DMS 273 (cell line): ENCODE measurements at regions not wholly inside any gene's neighbourhood (a gene's known extent, or its start where the extent isn't known, plus 50 kb on each side); places are given as distances from the start of the nearest gene placed in this dataset.

ENCODE experiments used
- DNase-seq: peaks from one replicate; lab custom pipeline; 2025; ENCODE audit not compliant: unreplicated experiment; lab: John Stamatoyannopoulos, UW

GRCh38 chr16:82360024-82360783, 190.2 kb upstream of the MPHOSPH6 start:
- DNase-seq: no peak

- no peak for DNase-seq
These were observed 188.7 kb upstream of the MPHOSPH6 start for GRCh38 chr16:82358606-82359221.

GRCh38 chr16:82358161-82358560, 188.1 kb upstream of the MPHOSPH6 start:
- no peak for DNase-seq

DNA sequence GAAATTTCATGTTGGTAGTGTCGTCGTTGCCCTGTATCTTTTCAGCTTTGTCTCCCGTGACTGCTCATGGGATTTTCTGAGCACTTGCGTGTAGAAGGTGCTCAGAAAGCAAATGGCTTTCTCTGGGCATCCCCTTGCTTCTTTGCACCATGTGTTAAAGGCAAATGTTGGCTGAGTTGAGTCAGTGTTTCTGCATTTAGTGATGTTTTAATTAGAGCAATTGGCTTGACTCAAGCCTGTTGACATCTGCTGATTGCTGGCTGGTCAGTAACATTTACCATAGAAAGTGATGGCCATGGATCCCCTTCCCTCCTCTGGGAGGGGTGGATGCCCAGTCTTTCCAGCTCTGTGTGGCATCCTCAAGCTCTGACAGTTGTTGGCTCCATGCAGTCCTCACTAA, 187.2 kb upstream of the MPHOSPH6 start:
- DNase-seq: no peak

- no peak for DNase-seq
These were observed 180.5 kb upstream of the MPHOSPH6 start for GRCh38 chr16:82350560-82350959.

- no peak for DNase-seq
These were observed 175.3 kb upstream of the MPHOSPH6 start for GRCh38 chr16:82345318-82345717.

DNA sequence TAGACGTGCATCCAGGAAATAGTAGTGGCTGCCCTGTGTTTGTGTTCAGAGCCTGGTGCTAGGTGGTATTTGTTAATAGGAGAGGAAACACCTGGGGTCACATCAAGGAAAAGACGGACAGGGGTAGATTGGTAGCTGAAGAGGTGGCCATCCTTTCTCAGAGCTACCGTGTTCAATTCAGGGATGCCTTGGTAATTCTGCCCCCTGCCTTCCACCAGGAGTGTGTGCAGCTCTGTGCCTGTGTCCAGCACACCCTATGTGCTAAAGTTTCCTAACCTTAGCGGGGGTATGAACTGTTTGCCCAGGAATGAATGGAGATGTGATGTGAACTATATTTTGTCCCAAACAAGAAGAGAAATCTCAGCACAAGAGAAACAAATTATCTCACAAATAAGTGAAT, 174.1 kb upstream of the MPHOSPH6 start:
- peak; percentile 18 for DNase-seq

- DNase-seq: no peak
These were observed 171.2 kb upstream of the MPHOSPH6 start for GRCh38 chr16:82341146-82341669.

DNA sequence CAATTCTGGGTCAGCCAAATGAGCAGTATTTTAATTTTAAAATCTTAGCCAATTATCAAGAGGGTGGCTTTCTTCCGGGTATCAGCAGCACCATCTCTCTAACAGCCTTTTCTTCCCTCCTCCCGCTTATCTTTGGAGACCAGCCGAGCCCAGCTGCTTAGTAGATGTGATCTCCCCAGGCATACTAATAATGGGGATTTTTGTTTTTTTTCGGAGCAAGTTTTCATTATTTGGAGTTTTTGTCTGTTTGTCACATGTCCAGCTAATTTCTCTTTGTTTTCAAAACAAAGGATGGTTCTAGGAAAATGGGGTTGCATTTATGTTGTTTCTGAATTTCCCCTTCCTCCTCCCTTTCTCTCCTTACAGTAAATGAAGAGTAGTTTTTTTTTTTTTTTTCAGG, 170.5 kb upstream of the MPHOSPH6 start:
- DNase-seq: no peak

GRCh38 chr16:82337355-82337754, 167.3 kb upstream of the MPHOSPH6 start:
- DNase-seq: no peak

GRCh38 chr16:82331974-82332750, 162.1 kb upstream of the MPHOSPH6 start:
- no peak for DNase-seq

- no peak for DNase-seq
These were observed 161.4 kb upstream of the MPHOSPH6 start for GRCh38 chr16:82331397-82331796.

DNA sequence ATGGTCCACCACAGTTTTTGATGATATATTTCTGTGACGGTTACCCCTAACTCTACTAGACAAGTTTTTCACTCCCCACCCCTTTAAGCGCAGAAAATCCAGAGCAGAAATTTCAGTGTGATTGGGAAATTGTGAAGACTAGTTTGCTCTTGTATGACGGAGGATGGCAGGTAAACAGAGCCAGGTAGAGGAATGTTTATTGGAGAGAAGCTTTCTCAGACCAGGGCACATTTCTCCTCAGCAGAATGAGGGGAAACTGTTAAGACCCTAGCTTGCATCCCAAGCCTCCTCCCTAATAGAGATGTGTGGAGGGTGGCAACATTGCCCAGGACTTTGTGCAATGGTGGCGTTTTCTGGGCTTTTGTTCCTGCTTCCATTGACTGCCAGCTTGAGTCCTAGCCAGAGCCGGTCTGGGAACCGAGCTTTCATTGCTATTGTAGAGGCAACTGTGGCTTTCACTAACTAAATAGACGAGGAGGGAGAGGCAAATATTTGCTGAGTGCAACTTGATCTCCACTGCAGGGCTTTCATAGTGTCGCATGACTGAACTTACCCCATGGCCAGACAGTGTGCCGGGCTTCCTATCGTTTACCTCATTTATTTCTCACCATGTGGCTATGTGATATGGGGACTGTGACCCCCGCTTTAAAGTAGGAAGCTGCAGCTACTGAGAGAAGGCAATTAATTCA, 159.6 kb upstream of the MPHOSPH6 start:
- DNase-seq: no peak

GRCh38 chr16:82328881-82329469, 159.0 kb upstream of the MPHOSPH6 start:
- no peak for DNase-seq

- DNase-seq: no peak
These were observed 153.1 kb upstream of the MPHOSPH6 start for GRCh38 chr16:82323171-82323570.

GRCh38 chr16:82322177-82322576, 152.2 kb upstream of the MPHOSPH6 start:
- no peak for DNase-seq

DNA sequence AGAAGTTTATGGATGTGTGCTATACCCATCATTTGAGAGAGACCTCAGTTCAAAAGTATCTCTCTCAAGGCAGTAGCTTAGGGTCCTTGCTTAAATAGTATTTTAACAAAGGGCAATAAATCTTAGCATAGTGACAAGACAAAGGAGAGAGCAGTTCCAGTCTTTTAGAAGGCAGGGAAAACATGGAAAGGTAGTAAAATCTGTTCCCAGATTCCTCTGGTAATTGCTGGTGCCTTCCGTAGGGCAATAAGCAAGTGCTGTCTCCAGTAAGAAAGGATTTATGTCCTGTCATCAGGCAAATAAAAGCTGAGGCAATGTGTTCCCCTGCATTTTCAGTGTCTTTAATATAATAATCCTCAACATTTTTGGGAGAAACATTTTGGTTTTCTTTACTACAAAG, 149.0 kb upstream of the MPHOSPH6 start:
- DNase-seq: no peak

DNA sequence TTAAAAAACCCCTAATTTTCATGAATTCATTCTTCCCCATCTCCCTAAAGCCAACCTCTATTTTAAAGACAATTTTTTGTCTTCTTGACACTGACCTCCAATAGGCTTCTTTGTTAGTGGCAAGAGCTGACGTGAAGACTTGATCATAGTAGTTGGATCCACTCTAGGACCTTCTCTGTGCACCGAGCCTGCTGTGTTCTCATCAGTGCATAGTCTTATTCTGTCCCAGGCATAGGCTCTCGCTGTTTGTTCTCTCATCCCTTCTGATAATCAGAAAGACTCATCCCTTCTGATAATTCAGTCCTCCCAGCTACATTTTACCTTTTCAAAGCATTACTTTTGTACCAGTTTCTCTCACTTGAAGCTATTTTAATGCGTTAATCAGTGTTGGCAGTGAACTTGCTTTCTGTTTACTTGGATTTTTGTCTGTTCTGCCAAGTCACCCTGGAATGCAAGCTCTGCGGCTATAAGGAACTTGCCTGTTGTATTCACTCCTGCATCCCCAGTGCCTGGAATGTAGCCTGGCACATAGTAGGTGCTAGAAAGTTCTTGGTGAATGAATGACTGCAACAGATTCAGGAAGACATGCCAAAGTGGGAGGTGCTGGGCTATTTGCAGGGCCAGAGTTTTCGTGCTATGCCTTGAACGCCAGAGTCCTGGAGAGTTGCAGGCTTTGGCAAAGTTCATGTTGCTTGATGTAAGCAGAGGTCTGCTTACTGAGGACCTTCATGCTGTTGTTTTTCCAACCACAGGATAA, 147.6 kb upstream of the MPHOSPH6 start:
- DNase-seq: no peak

GRCh38 chr16:82313754-82314153, 143.7 kb upstream of the MPHOSPH6 start:
- no peak for DNase-seq

GRCh38 chr16:82311528-82311927, 141.5 kb upstream of the MPHOSPH6 start:
- no peak for DNase-seq
